ENCODE measurements at regions not wholly inside any gene's neighbourhood (a gene's known extent, or its start where the extent isn't known, plus 50 kb on each side); places are given as distances from the start of the nearest gene placed in this dataset.

GRCh38 chr13:79779761-79780160 is 298.8 kb downstream of the NDFIP2 start:
- H3K4me3 Mint-ChIP-seq = no peak overlapping the region
- no peaks in the 10 kb centered on the region for H3K4me1 Mint-ChIP-seq (ENCODE audit: low read depth)
- Histone ChIP-seq H3K27ac (ENCODE audit: low read depth in 1 of 2, low read length in 2 of 2) (no peak overlapping the region), H3K27me3 (ENCODE audit: control insufficient read depth in 1 of 2, insufficient read depth in 2 of 2, low read length in 2 of 2) (no peaks in the 10 kb centered on the region), H3K4me3 (ENCODE audit: low read length) (no peak overlapping the region), H3K4me1 (ENCODE audit: insufficient read depth, low read length) (no peaks in the 10 kb centered on the region), H3K9me3 (ENCODE audit: control insufficient read depth in 1 of 2, insufficient read depth in 1 of 2, low read length in 2 of 2) (no peaks in the 10 kb centered on the region), H3K36me3 (ENCODE audit: insufficient read depth, low read length) (no peaks in the 10 kb centered on the region)
- ChIA-PET CTCF (no interaction called here), POLR2A (no interaction called here)
- no peaks in the 10 kb centered on the region for H3K36me3 Mint-ChIP-seq (ENCODE audit: low read depth)
- no peak for TF ChIP-seq CTCF (IDR thresholded peaks at IDR 0.05)
- H3K27me3 Mint-ChIP-seq = no peaks in the 10 kb centered on the region
- ATAC-seq (ENCODE audit: poor library complexity) = no peak
- intact Hi-C loops (cut with DNase I, micrococcal nuclease) = no loop called here
- DNase-seq = peak in 1 of 14 experiments; percentile 7
- no peaks in the 10 kb centered on the region for H3K9me3 Mint-ChIP-seq
- H3K27ac Mint-ChIP-seq = no peak overlapping the region

- Mint-ChIP-seq H3K36me3 (ENCODE audit: low read depth) (no peaks in the 10 kb centered on the region), H3K9me3 (no peaks in the 10 kb centered on the region), H3K4me1 (ENCODE audit: low read depth) (no peaks in the 10 kb centered on the region), H3K27me3 (no peaks in the 10 kb centered on the region), H3K4me3 (no peak overlapping the region), H3K27ac (no peak overlapping the region)
- Histone ChIP-seq H3K9me3 (ENCODE audit: control insufficient read depth in 1 of 2, insufficient read depth in 1 of 2, low read length in 2 of 2) (no peaks in the 10 kb centered on the region), H3K4me3 (ENCODE audit: low read length) (no peak overlapping the region), H3K4me1 (ENCODE audit: insufficient read depth, low read length) (no peaks in the 10 kb centered on the region), H3K27ac (ENCODE audit: low read depth in 1 of 2, low read length in 2 of 2) (no peak overlapping the region), H3K27me3 (ENCODE audit: control insufficient read depth in 1 of 2, insufficient read depth in 2 of 2, low read length in 2 of 2) (no peaks in the 10 kb centered on the region), H3K36me3 (ENCODE audit: insufficient read depth, low read length) (no peaks in the 10 kb centered on the region)
- TF ChIP-seq CTCF (IDR thresholded peaks at IDR 0.05) = no peak
- POLR2A ChIA-PET = no interaction called here
- no peak for ATAC-seq (ENCODE audit: poor library complexity)
- DNase-seq = no peak
- intact Hi-C loops (cut with DNase I, micrococcal nuclease) = no loop called here
- CTCF ChIA-PET = no interaction called here
Measured at GRCh38 chr13:79778741-79779460, 297.9 kb downstream of the NDFIP2 start.

- Mint-ChIP-seq H3K4me1 (ENCODE audit: low read depth) (no peaks in the 10 kb centered on the region), H3K9me3 (no peaks in the 10 kb centered on the region), H3K36me3 (ENCODE audit: low read depth) (no peaks in the 10 kb centered on the region), H3K4me3 (no peak overlapping the region), H3K27ac (no peak overlapping the region), H3K27me3 (no peaks in the 10 kb centered on the region)
- POLR2A ChIA-PET = no interaction called here
- no peak for DNase-seq
- H3K27me3 ChIP-seq (ENCODE audit: control insufficient read depth in 1 of 2, insufficient read depth in 2 of 2, low read length in 2 of 2) = no peaks in the 10 kb centered on the region
- H3K4me1 ChIP-seq (ENCODE audit: insufficient read depth, low read length) = no peaks in the 10 kb centered on the region
- intact Hi-C loops (cut with DNase I, micrococcal nuclease) = no loop called here
- no peaks in the 10 kb centered on the region for H3K9me3 ChIP-seq (ENCODE audit: control insufficient read depth in 1 of 2, insufficient read depth in 1 of 2, low read length in 2 of 2)
- no peak overlapping the region for H3K27ac ChIP-seq (ENCODE audit: low read depth in 1 of 2, low read length in 2 of 2)
- ATAC-seq (ENCODE audit: poor library complexity) = no peak
- CTCF ChIA-PET = no interaction called here
- no peaks in the 10 kb centered on the region for H3K36me3 ChIP-seq (ENCODE audit: insufficient read depth, low read length)
- no peak overlapping the region for H3K4me3 ChIP-seq (ENCODE audit: low read length)
- no peak for TF ChIP-seq CTCF (IDR thresholded peaks at IDR 0.05)
Measured at GRCh38 chr13:79777504-79777903, 296.5 kb downstream of the NDFIP2 start.

Measured in CD4-positive, alpha-beta T cell (primary cell).